ENCODE measurements at regions not wholly inside any gene's neighbourhood (a gene's known extent, or its start where the extent isn't known, plus 50 kb on each side); places are given as distances from the start of the nearest gene placed in this dataset.

DNA sequence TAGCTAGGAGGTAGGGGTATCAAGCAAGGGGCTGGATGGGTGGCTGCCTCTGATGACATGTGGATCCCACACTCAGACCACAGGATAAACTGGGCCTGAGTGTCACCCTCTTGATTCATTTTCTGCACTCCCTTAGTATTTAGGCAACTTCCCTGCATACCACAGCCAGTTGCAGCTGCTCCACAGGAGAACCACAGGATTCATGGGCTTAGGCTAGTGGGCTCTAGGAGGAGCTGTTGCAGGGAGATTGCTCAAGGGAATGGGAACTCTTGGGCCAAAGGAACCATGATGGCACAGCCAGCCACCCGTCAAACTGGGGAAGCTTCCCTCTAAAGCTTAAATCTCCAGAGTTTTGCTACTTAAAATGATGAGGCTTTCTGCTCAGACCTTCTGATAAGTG, 269.7 kb upstream of the ASIC2 start:
- no peak overlapping the region for H3K9ac ChIP-seq (ENCODE audit: low read length)
- Mint-ChIP-seq H3K4me3 (no peak overlapping the region), H3K4me1 (no peaks in the 10 kb centered on the region), H3K27ac (no peak overlapping the region), H3K9me3 (ENCODE audit: insufficient read depth) (no peaks in the 10 kb centered on the region), H3K27me3 (no peaks in the 10 kb centered on the region)
- no peak overlapping the region for H3K4me3 ChIP-seq (ENCODE audit: control extremely low read depth in 1 of 5, extremely low read depth in 1 of 5, insufficient read depth in 1 of 5, low read depth in 2 of 5, low read length in 4 of 5)
- H3K27me3 ChIP-seq (replicated peaks in 1 of 4; ENCODE audit: control extremely low read depth in 1 of 4, control insufficient read depth in 3 of 4, insufficient read depth in 4 of 4, low read length in 3 of 4): no peaks in the 10 kb centered on the region
- no peaks in the 10 kb centered on the region for H4K20me1 ChIP-seq (ENCODE audit: control insufficient read depth, insufficient read depth, low read length, poor library complexity, severe bottlenecking)
- H3K79me2 ChIP-seq (ENCODE audit: control insufficient read depth, insufficient read depth, low read length): no peaks in the 10 kb centered on the region
- no peaks in the 10 kb centered on the region for H3K4me1 ChIP-seq (ENCODE audit: control insufficient read depth in 2 of 2, insufficient read depth in 2 of 2, low read length in 2 of 2)
- no peak for TF ChIP-seq EZH2 (IDR thresholded peaks at IDR 0.05; ENCODE audit: borderline replicate concordance, insufficient read depth, low read depth, low read length, poor library complexity, severe bottlenecking)
- no peak for TF ChIP-seq CTCF (IDR thresholded peaks at IDR 0.05)
- ATAC-seq (ENCODE audit: low read depth): no peak
- peaks cover 0 to 14% (median 0%) of the 10 kb centered on the region in 3 donors for H3K9me3 ChIP-seq (ENCODE audit: control extremely low read depth in 1 of 3, control insufficient read depth in 2 of 3, insufficient read depth in 1 of 3, low read length in 2 of 3)
- DNase-seq: no peak
- ChIA-PET CTCF (no interaction called here), POLR2A (no interaction called here)
- intact Hi-C loops (cut with micrococcal nuclease): no loop called here
- H3K36me3 ChIP-seq (replicated peaks in 1 of 2; ENCODE audit: control extremely low read depth in 1 of 2, control insufficient read depth in 1 of 2, extremely low read depth in 1 of 2, insufficient read depth in 2 of 2, low read length in 1 of 2): no peaks in the 10 kb centered on the region
- H2AFZ ChIP-seq (ENCODE audit: insufficient read depth, low read depth, low read length, poor library complexity, severe bottlenecking): no peak overlapping the region
- WGBS (ENCODE audit: insufficient coverage): no CpG with 5 or more reads among the region's 1 CpG
- H3K27ac ChIP-seq (ENCODE audit: low read length in 2 of 2): no peak overlapping the region
- no peak overlapping the region for H3K4me2 ChIP-seq (replicated peaks; ENCODE audit: low read depth, low read length, poor library complexity, severe bottlenecking)

GRCh38 chr17:33564146-33564545, 271.1 kb upstream of the ASIC2 start:
- ATAC-seq (ENCODE audit: low read depth): no peak
- no peaks in the 10 kb centered on the region for H3K27me3 Mint-ChIP-seq
- H3K9me3 ChIP-seq (ENCODE audit: control extremely low read depth in 1 of 3, control insufficient read depth in 2 of 3, insufficient read depth in 1 of 3, low read length in 2 of 3): peaks cover 0 to 7% (median 0%) of the 10 kb centered on the region in 3 donors

More at GRCh38 chr17:33564146-33564545, 271.1 kb upstream of the ASIC2 start:
- no peaks in the 10 kb centered on the region for H3K9me3 Mint-ChIP-seq (ENCODE audit: insufficient read depth)
- Histone ChIP-seq H3K79me2 (ENCODE audit: control insufficient read depth, insufficient read depth, low read length) (no peaks in the 10 kb centered on the region), H3K9ac (ENCODE audit: low read length) (no peak overlapping the region), H2AFZ (ENCODE audit: insufficient read depth, low read depth, low read length, poor library complexity, severe bottlenecking) (no peak overlapping the region), H3K4me3 (ENCODE audit: control extremely low read depth in 1 of 5, extremely low read depth in 1 of 5, insufficient read depth in 1 of 5, low read depth in 2 of 5, low read length in 4 of 5) (no peak overlapping the region), H4K20me1 (ENCODE audit: control insufficient read depth, insufficient read depth, low read length, poor library complexity, severe bottlenecking) (no peaks in the 10 kb centered on the region), H3K4me2 (replicated peaks; ENCODE audit: low read depth, low read length, poor library complexity, severe bottlenecking) (no peak overlapping the region), H3K36me3 (replicated peaks in 1 of 2; ENCODE audit: control extremely low read depth in 1 of 2, control insufficient read depth in 1 of 2, extremely low read depth in 1 of 2, insufficient read depth in 2 of 2, low read length in 1 of 2) (no peaks in the 10 kb centered on the region), H3K27me3 (replicated peaks in 1 of 4; ENCODE audit: control extremely low read depth in 1 of 4, control insufficient read depth in 3 of 4, insufficient read depth in 4 of 4, low read length in 3 of 4) (no peaks in the 10 kb centered on the region), H3K27ac (ENCODE audit: low read length in 2 of 2) (no peak overlapping the region), H3K4me1 (ENCODE audit: control insufficient read depth in 2 of 2, insufficient read depth in 2 of 2, low read length in 2 of 2) (no peaks in the 10 kb centered on the region)
- no peak overlapping the region for H3K27ac Mint-ChIP-seq
- no peak for TF ChIP-seq CTCF (IDR thresholded peaks at IDR 0.05)
- no peak for TF ChIP-seq EZH2 (IDR thresholded peaks at IDR 0.05; ENCODE audit: borderline replicate concordance, insufficient read depth, low read depth, low read length, poor library complexity, severe bottlenecking)
- DNase-seq: no peak
- ChIA-PET CTCF (no interaction called here), POLR2A (no interaction called here)
- WGBS (ENCODE audit: insufficient coverage): 67% methylated on average over 1 of the region's 3 CpGs
- no peak overlapping the region for H3K4me3 Mint-ChIP-seq
- H3K4me1 Mint-ChIP-seq: no peaks in the 10 kb centered on the region
- intact Hi-C loops (cut with micrococcal nuclease): no loop called here
